ENCODE measurements at regions not wholly inside any gene's neighbourhood (a gene's known extent, or its start where the extent isn't known, plus 50 kb on each side); places are given as distances from the start of the nearest gene placed in this dataset.

GRCh38 chr4:1563768-1564485, 120.2 kb downstream of the FAM53A start:
- no TSS peak for BruUV-seq (replicated peaks)
- Histone ChIP-seq H3K79me2 (ENCODE audit: insufficient read depth, low read depth, low read length) (no peaks in the 10 kb centered on the region), H3K4me2 (ENCODE audit: low read length) (no peak overlapping the region), H3K36me3 (ENCODE audit: insufficient read depth, low read length) (no peaks in the 10 kb centered on the region), H3K27ac (ENCODE audit: low read depth, low read length, poor library complexity, severe bottlenecking) (no peak overlapping the region), H2AFZ (ENCODE audit: low read length) (no peak overlapping the region), H4K20me1 (ENCODE audit: insufficient read depth, low read length) (no peaks in the 10 kb centered on the region), H3K9me3 (ENCODE audit: low read length) (no peaks in the 10 kb centered on the region), H3K4me3 (ENCODE audit: low read depth, low read length, poor library complexity, severe bottlenecking) (no peak overlapping the region), H3K4me1 (ENCODE audit: insufficient read depth, low read length, poor library complexity, severe bottlenecking) (no peaks in the 10 kb centered on the region), H3K9me2 (ENCODE audit: insufficient read depth, low read length) (no peaks in the 10 kb centered on the region)
- ChIA-PET POLR2A (interaction anchor here (0.7 kb wide), 1 partner anchor 199 kb away, joined by 3 read pairs; no protein-coding TSS in a partner anchor), CTCF (ENCODE audit: unreplicated experiment) (no interaction called here)
- TF ChIP-seq CTCF (conservative IDR thresholded peaks at IDR 0.05; ENCODE audit: low read length), result no peak
- no peak for TF ChIP-seq EZH2phosphoT487 (IDR thresholded peaks at IDR 0.05; ENCODE audit: borderline replicate concordance, low read depth, low read length)
- intact Hi-C loops (cut with micrococcal nuclease; ENCODE audit: unreplicated experiment), result no loop called here
- no peak for DNase-seq (ENCODE audit: low spot score)

GRCh38 chr4:1563241-1563640, 120.9 kb downstream of the FAM53A start:
- Histone ChIP-seq H3K4me1 (ENCODE audit: insufficient read depth, low read length, poor library complexity, severe bottlenecking) (no peaks in the 10 kb centered on the region), H3K4me3 (ENCODE audit: low read depth, low read length, poor library complexity, severe bottlenecking) (no peak overlapping the region), H2AFZ (ENCODE audit: low read length) (no peak overlapping the region), H3K27ac (ENCODE audit: low read depth, low read length, poor library complexity, severe bottlenecking) (no peak overlapping the region), H3K9me3 (ENCODE audit: low read length) (no peaks in the 10 kb centered on the region), H3K36me3 (ENCODE audit: insufficient read depth, low read length) (no peaks in the 10 kb centered on the region), H3K79me2 (ENCODE audit: insufficient read depth, low read depth, low read length) (no peaks in the 10 kb centered on the region), H3K9me2 (ENCODE audit: insufficient read depth, low read length) (no peaks in the 10 kb centered on the region), H4K20me1 (ENCODE audit: insufficient read depth, low read length) (no peaks in the 10 kb centered on the region), H3K4me2 (ENCODE audit: low read length) (no peak overlapping the region)
- ChIA-PET CTCF (ENCODE audit: unreplicated experiment) (no interaction called here), POLR2A (no interaction called here)
- intact Hi-C loops (cut with micrococcal nuclease; ENCODE audit: unreplicated experiment), result no loop called here
- no peak for DNase-seq (ENCODE audit: low spot score)
- TF ChIP-seq EZH2phosphoT487 (IDR thresholded peaks at IDR 0.05; ENCODE audit: borderline replicate concordance, low read depth, low read length), result no peak
- TF ChIP-seq CTCF (conservative IDR thresholded peaks at IDR 0.05; ENCODE audit: low read length), result no peak
- BruUV-seq (replicated peaks), result no TSS peak

- no peaks in the 10 kb centered on the region for H3K4me1 ChIP-seq (ENCODE audit: insufficient read depth, low read length, poor library complexity, severe bottlenecking)
- no peak overlapping the region for H3K4me2 ChIP-seq (ENCODE audit: low read length)
- no peak overlapping the region for H3K4me3 ChIP-seq (ENCODE audit: low read depth, low read length, poor library complexity, severe bottlenecking)
- no peak for TF ChIP-seq EZH2phosphoT487 (IDR thresholded peaks at IDR 0.05; ENCODE audit: borderline replicate concordance, low read depth, low read length)
- TF ChIP-seq CTCF (conservative IDR thresholded peaks at IDR 0.05; ENCODE audit: low read length), result no peak
- H3K9me2 ChIP-seq (ENCODE audit: insufficient read depth, low read length), result no peaks in the 10 kb centered on the region
- no peaks in the 10 kb centered on the region for H3K79me2 ChIP-seq (ENCODE audit: insufficient read depth, low read depth, low read length)
- ChIA-PET POLR2A (no interaction called here), CTCF (ENCODE audit: unreplicated experiment) (no interaction called here)
- no TSS peak for BruUV-seq (replicated peaks)
- H4K20me1 ChIP-seq (ENCODE audit: insufficient read depth, low read length), result no peaks in the 10 kb centered on the region
- intact Hi-C loops (cut with micrococcal nuclease; ENCODE audit: unreplicated experiment), result no loop called here
- no peaks in the 10 kb centered on the region for H3K36me3 ChIP-seq (ENCODE audit: insufficient read depth, low read length)
- H3K9me3 ChIP-seq (ENCODE audit: low read length), result no peaks in the 10 kb centered on the region
- DNase-seq (ENCODE audit: low spot score), result no peak
- no peak overlapping the region for H3K27ac ChIP-seq (ENCODE audit: low read depth, low read length, poor library complexity, severe bottlenecking)
- no peak overlapping the region for H2AFZ ChIP-seq (ENCODE audit: low read length)
These were observed 121.3 kb downstream of the FAM53A start for GRCh38 chr4:1562771-1563170.

All from OCI-LY7 (cell line).